ENCODE measurements at regions not wholly inside any gene's neighbourhood (a gene's known extent, or its start where the extent isn't known, plus 50 kb on each side); places are given as distances from the start of the nearest gene placed in this dataset.

DNA sequence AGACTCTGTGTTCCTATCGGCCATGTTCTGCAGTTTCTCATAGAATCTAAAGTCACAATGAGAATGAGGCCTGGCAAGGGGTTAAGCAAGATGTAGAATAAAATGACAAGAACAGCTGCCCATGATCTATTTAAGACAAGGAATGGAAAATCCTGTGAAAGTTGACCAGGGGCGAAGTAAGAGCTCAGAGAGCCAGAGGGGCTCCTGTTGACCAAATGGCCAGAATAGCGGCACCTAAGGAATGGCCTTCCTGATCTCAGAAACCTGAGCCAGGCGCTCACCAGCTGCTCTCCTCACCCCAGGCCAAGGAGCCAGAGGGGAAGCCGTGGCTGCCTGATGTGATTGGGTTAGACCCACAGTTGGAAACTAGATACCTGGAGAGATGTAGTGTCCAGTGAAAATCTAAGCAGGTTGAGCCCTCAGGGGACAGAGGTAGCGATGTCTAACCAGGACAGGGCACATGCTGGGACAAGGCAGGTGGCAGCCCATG is 106.1 kb upstream of the NDN start:
- TF ChIP-seq POLR2A (IDR thresholded peaks at IDR 0.05) (no peak), CTCF (IDR thresholded peaks at IDR 0.05) (no peak)

Measured in right lobe of liver (tissue), 4 donors.